A673 (cell line): ENCODE measurements at regions not wholly inside any gene's neighbourhood (a gene's known extent, or its start where the extent isn't known, plus 50 kb on each side); places are given as distances from the start of the nearest gene placed in this dataset.

ENCODE experiments used
- BruUV-seq: library from RNA; stranded (reverse); fragments of 400-500 nt; replicated peaks from 2 replicates; lab custom pipeline; 2021; lab: Mats Ljungman, UMichigan
- CTCF ChIA-PET: fragments of 300-600 bp; sonication (Branson Sonifier 250); formaldehyde crosslinking; loops from one replicate; lab custom pipeline; 2022; ENCODE audit warnings: antibody characterized with exemption; lab: Charles Lee
- POLR2A ChIA-PET: fragments of 300-600 bp; sonication (Branson Sonifier 250); formaldehyde crosslinking; loops from one replicate; lab custom pipeline; 2022; ENCODE audit warnings: antibody characterized with exemption; ENCODE audit not compliant: low non-redundant PET; lab: Charles Lee
- DNase-seq: peaks from one replicate; pipeline ENCODE4 v3.0.0-alpha.2; 2015; ENCODE audit warnings: low spot score
- H3K27ac ChIP-seq: fragments of 200-600 bp; sonication (generic); 2 replicates; pipeline ENCODE4 v1.5.1; 2016; ENCODE audit warnings: mixed run types, low read depth, mild to moderate bottlenecking, mixed read lengths, antibody characterized with exemption, low read length; ENCODE audit not compliant: poor library complexity, severe bottlenecking
- H3K27me3 ChIP-seq: fragments of 200-600 bp; sonication (generic); replicated peaks from 2 replicates; pipeline ENCODE4 v1.6.1; 2017; ENCODE audit warnings: mixed run types, low read depth, mild to moderate bottlenecking, mixed read lengths, antibody characterized with exemption, low read length; ENCODE audit not compliant: insufficient read depth, poor library complexity
- H3K36me3 ChIP-seq: fragments of 200-600 bp; sonication (generic); 2 replicates; pipeline ENCODE4 v1.6.1; 2016; ENCODE audit warnings: mixed run types, mild to moderate bottlenecking, mixed read lengths, antibody characterized with exemption, low read length; ENCODE audit not compliant: insufficient read depth, poor library complexity, severe bottlenecking
- H3K4me1 ChIP-seq: fragments of 200-600 bp; sonication (generic); 2 replicates; pipeline ENCODE4 v1.6.1; 2017; ENCODE audit warnings: mixed run types, mild to moderate bottlenecking, mixed read lengths, antibody characterized with exemption, low read length; ENCODE audit not compliant: insufficient read depth, poor library complexity, severe bottlenecking
- H3K4me3 ChIP-seq: fragments of 200-600 bp; sonication (generic); 2 replicates; pipeline ENCODE4 v1.5.1; 2016; ENCODE audit warnings: low read depth, mixed run types, mild to moderate bottlenecking, mixed read lengths, low read length; ENCODE audit not compliant: poor library complexity, severe bottlenecking
- H3K9me3 ChIP-seq: fragments of 200-600 bp; sonication (generic); 2 replicates; pipeline ENCODE4 v1.6.1; 2016; ENCODE audit warnings: mixed run types, low read depth, mild to moderate bottlenecking, mixed read lengths, antibody characterized with exemption, low read length; ENCODE audit not compliant: poor library complexity, severe bottlenecking
- EZH2 ChIP-seq: fragments of 200-600 bp; sonication (generic); IDR thresholded peaks from 2 replicates; pipeline ENCODE4 v1.6.1; 2017; ENCODE audit warnings: borderline replicate concordance, low read depth, mild to moderate bottlenecking, mixed read lengths, antibody characterized with exemption, low read length; ENCODE audit not compliant: poor library complexity, severe bottlenecking
- intact Hi-C: fragments of 100-400 bp; cut with micrococcal nuclease; formaldehyde crosslinking; loops from one replicate; pipeline ENCODE4 v1.10.0; 2022; ENCODE audit not compliant: unreplicated experiment
- TF ChIP-seq, protein P1 (sequence below): fragments of 300-800, 200-600 bp; sonication (generic); conservative IDR thresholded peaks from 2 replicates; pipeline ENCODE4 v1.5.1; 2017; ENCODE audit warnings: low read depth, mild to moderate bottlenecking, antibody characterized with exemption, low read length, moderate library complexity, mixed read lengths

DNA sequence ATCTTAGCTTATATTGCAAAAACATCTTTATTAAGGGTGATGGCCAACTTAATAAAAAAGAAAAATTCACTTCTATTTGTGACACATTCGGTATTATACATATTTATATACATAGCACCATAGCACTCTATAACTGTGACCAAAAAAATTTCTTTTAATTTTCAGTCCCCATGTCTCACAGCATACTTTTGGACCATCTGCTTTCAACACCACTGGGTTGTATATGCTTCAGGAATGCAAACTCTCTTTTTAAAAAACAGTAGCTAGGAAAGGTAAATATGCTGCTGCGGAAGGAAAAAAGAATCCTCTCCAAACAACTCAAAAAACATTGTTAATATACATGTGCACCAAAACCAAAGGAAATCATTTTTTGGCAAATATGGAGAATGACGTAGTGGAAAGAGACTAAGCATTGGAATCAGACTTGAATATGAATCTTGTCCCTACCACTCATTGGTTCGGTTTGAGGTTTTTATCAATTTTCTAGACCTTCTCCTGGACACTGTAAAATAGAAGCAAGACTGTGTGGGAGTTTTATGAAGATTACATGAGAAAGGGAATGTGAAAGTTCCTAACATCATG, 227.9 kb downstream of the BLID start:
- Histone ChIP-seq H3K9me3 (no peaks in the 10 kb centered on the region), H3K4me3 (no peak overlapping the region), H3K27ac (no peak overlapping the region), H3K4me1 (peaks cover 11% of the 10 kb centered on the region), H3K27me3 (no peaks in the 10 kb centered on the region), H3K36me3 (no peaks in the 10 kb centered on the region)
- TF ChIP-seq EZH2, result no peak
- TF ChIP-seq, protein P1, sequence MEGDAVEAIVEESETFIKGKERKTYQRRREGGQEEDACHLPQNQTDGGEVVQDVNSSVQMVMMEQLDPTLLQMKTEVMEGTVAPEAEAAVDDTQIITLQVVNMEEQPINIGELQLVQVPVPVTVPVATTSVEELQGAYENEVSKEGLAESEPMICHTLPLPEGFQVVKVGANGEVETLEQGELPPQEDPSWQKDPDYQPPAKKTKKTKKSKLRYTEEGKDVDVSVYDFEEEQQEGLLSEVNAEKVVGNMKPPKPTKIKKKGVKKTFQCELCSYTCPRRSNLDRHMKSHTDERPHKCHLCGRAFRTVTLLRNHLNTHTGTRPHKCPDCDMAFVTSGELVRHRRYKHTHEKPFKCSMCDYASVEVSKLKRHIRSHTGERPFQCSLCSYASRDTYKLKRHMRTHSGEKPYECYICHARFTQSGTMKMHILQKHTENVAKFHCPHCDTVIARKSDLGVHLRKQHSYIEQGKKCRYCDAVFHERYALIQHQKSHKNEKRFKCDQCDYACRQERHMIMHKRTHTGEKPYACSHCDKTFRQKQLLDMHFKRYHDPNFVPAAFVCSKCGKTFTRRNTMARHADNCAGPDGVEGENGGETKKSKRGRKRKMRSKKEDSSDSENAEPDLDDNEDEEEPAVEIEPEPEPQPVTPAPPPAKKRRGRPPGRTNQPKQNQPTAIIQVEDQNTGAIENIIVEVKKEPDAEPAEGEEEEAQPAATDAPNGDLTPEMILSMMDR, result no peak
- DNase-seq, result no peak
- POLR2A ChIA-PET, result no interaction called here
- intact Hi-C loops, result no loop called here
- CTCF ChIA-PET, result no interaction called here
- no TSS peak for BruUV-seq

DNA sequence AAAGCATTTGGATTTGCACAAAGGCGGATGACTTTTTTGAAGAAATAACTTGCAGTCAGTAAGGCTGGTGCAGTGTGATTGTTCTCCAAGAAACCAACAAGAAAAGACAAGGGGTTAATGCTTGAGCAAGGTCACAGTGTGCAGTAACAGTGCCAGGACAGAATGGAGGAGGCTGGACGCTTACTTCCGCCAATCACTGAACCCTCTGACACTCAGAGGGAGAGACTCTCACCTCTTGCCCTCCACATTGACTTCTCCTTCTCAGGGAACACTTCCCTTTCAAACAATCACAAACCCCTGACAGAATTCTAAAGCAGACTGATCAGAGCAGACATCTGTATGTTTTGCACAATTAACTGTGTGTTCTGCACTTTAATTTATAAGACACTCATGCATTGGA, 228.4 kb downstream of the BLID start:
- intact Hi-C loops, result no loop called here
- no peak for DNase-seq
- H3K4me1 ChIP-seq, result peaks cover 11% of the 10 kb centered on the region
- ChIA-PET POLR2A (no interaction called here), CTCF (no interaction called here)
- H3K4me3 ChIP-seq, result no peak overlapping the region
- TF ChIP-seq, protein P1, result no peak
- TF ChIP-seq EZH2, result no peak
- BruUV-seq, result no TSS peak
- no peaks in the 10 kb centered on the region for H3K9me3 ChIP-seq
- H3K36me3 ChIP-seq, result no peaks in the 10 kb centered on the region
- H3K27ac ChIP-seq, result no peak overlapping the region
- no peaks in the 10 kb centered on the region for H3K27me3 ChIP-seq

DNA sequence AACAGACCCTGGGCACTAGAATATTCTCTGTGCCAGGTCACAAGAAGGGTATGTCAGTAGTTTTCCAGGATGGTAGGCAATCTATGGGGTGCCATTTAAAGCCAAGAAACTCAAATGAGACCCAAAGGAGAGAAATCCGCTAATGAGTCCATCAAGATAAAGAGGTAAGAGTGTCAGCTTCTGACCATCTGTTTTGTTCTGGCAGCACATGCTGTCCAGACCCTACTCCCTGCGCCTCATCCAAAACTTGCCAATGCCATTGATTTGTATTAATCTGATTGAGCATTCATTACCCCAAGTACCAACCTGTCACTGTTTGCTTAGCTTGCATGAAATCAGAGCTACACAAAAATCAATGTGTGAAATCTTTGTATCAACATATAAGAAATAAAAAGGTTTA, 229.0 kb downstream of the BLID start:
- Histone ChIP-seq H3K9me3 (no peaks in the 10 kb centered on the region), H3K27me3 (no peaks in the 10 kb centered on the region), H3K4me1 (peaks cover 5% of the 10 kb centered on the region), H3K36me3 (no peaks in the 10 kb centered on the region), H3K27ac (no peak overlapping the region), H3K4me3 (no peak overlapping the region)
- intact Hi-C loops, result no loop called here
- TF ChIP-seq EZH2, result no peak
- TF ChIP-seq, protein P1, result no peak
- ChIA-PET POLR2A (no interaction called here), CTCF (no interaction called here)
- no TSS peak for BruUV-seq
- no peak for DNase-seq
